GM23338 (cell line): ENCODE measurements at regions not wholly inside any gene's neighbourhood (a gene's known extent, or its start where the extent isn't known, plus 50 kb on each side); places are given as distances from the start of the nearest gene placed in this dataset.

Source experiments
- EZH2 ChIP-seq: fragments of 200-600 bp; sonication (generic); IDR thresholded peaks from one replicate; pipeline ENCODE4 v1.8.0; 2017; ENCODE audit warnings: antibody characterized with exemption, mild to moderate bottlenecking, low read depth; ENCODE audit not compliant: unreplicated experiment
- EZH2phosphoT487 ChIP-seq: fragments of 200-600 bp; sonication (generic); IDR thresholded peaks from one replicate; pipeline ENCODE4 v1.8.1; 2018; ENCODE audit warnings: antibody characterized with exemption; ENCODE audit not compliant: unreplicated experiment
- JUNB ChIP-seq: IDR thresholded peaks from one replicate; pipeline ENCODE4 v1.6.1; 2016; ENCODE audit warnings: antibody characterized with exemption; ENCODE audit not compliant: unreplicated experiment
- POLR2AphosphoS5 ChIP-seq: IDR thresholded peaks from 2 replicates; pipeline ENCODE4 v1.6.1; 2016; ENCODE audit warnings: antibody characterized with exemption, low read depth
- ZNF331 ChIP-seq: fragments of 250-450 bp; sonication (Bioruptor Pico); IDR thresholded peaks from 2 replicates; pipeline ENCODE4 v1.5.0; 2020; ENCODE audit warnings: low read depth, mild to moderate bottlenecking, moderate library complexity
- TF ChIP-seq, protein P1 (sequence below), 2 experiments: fragments of 200-600 bp in 1 of 2; sonication (generic) in 1 of 2; conservative IDR thresholded peaks; 2 replicates each; pipeline versions ENCODE4 v1.5.1 to v1.6.1; 2016 to 2017; ENCODE audit warnings: antibody characterized with exemption in 2 of 2, low read depth in 2 of 2, mild to moderate bottlenecking in 2 of 2, moderate library complexity in 1 of 2
- TF ChIP-seq, protein P2 (sequence below): IDR thresholded peaks from one replicate; pipeline ENCODE4 v1.6.1; 2018; ENCODE audit warnings: antibody characterized with exemption; ENCODE audit not compliant: unreplicated experiment
- TF ChIP-seq, protein P3 (sequence below): fragments of 250-450 bp; sonication (Bioruptor Pico); IDR thresholded peaks from 2 replicates; pipeline ENCODE4 v1.5.0; 2020; ENCODE audit warnings: mild to moderate bottlenecking, moderate library complexity

DNA sequence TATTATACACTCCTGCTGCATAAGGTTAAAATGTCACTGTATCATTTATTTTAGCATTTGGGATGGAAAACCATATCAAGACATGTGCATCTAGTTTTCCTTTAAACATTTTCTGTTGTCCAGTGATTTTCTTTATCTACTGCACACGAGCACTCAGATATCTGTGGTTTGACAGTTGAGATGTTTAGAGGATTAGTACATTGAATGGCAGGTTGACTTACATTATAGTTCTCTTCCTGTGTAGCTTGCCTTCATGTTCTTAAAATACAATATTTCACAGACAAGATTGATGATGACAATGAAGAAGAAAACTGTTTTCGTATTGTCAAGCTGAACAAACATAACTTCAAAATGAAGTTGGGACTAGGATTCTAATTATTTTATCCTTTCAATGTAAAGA is 2378.4 kb upstream of the WWC1 start:
- TF ChIP-seq, protein P1, sequence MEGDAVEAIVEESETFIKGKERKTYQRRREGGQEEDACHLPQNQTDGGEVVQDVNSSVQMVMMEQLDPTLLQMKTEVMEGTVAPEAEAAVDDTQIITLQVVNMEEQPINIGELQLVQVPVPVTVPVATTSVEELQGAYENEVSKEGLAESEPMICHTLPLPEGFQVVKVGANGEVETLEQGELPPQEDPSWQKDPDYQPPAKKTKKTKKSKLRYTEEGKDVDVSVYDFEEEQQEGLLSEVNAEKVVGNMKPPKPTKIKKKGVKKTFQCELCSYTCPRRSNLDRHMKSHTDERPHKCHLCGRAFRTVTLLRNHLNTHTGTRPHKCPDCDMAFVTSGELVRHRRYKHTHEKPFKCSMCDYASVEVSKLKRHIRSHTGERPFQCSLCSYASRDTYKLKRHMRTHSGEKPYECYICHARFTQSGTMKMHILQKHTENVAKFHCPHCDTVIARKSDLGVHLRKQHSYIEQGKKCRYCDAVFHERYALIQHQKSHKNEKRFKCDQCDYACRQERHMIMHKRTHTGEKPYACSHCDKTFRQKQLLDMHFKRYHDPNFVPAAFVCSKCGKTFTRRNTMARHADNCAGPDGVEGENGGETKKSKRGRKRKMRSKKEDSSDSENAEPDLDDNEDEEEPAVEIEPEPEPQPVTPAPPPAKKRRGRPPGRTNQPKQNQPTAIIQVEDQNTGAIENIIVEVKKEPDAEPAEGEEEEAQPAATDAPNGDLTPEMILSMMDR (conservative IDR thresholded peaks at IDR 0.05; ENCODE audit: low read depth in 2 of 2), result no peak
- TF ChIP-seq, protein P2, sequence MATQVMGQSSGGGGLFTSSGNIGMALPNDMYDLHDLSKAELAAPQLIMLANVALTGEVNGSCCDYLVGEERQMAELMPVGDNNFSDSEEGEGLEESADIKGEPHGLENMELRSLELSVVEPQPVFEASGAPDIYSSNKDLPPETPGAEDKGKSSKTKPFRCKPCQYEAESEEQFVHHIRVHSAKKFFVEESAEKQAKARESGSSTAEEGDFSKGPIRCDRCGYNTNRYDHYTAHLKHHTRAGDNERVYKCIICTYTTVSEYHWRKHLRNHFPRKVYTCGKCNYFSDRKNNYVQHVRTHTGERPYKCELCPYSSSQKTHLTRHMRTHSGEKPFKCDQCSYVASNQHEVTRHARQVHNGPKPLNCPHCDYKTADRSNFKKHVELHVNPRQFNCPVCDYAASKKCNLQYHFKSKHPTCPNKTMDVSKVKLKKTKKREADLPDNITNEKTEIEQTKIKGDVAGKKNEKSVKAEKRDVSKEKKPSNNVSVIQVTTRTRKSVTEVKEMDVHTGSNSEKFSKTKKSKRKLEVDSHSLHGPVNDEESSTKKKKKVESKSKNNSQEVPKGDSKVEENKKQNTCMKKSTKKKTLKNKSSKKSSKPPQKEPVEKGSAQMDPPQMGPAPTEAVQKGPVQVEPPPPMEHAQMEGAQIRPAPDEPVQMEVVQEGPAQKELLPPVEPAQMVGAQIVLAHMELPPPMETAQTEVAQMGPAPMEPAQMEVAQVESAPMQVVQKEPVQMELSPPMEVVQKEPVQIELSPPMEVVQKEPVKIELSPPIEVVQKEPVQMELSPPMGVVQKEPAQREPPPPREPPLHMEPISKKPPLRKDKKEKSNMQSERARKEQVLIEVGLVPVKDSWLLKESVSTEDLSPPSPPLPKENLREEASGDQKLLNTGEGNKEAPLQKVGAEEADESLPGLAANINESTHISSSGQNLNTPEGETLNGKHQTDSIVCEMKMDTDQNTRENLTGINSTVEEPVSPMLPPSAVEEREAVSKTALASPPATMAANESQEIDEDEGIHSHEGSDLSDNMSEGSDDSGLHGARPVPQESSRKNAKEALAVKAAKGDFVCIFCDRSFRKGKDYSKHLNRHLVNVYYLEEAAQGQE, result no peak
- no peak for TF ChIP-seq POLR2AphosphoS5
- no peak for TF ChIP-seq JUNB
- TF ChIP-seq, protein P3, sequence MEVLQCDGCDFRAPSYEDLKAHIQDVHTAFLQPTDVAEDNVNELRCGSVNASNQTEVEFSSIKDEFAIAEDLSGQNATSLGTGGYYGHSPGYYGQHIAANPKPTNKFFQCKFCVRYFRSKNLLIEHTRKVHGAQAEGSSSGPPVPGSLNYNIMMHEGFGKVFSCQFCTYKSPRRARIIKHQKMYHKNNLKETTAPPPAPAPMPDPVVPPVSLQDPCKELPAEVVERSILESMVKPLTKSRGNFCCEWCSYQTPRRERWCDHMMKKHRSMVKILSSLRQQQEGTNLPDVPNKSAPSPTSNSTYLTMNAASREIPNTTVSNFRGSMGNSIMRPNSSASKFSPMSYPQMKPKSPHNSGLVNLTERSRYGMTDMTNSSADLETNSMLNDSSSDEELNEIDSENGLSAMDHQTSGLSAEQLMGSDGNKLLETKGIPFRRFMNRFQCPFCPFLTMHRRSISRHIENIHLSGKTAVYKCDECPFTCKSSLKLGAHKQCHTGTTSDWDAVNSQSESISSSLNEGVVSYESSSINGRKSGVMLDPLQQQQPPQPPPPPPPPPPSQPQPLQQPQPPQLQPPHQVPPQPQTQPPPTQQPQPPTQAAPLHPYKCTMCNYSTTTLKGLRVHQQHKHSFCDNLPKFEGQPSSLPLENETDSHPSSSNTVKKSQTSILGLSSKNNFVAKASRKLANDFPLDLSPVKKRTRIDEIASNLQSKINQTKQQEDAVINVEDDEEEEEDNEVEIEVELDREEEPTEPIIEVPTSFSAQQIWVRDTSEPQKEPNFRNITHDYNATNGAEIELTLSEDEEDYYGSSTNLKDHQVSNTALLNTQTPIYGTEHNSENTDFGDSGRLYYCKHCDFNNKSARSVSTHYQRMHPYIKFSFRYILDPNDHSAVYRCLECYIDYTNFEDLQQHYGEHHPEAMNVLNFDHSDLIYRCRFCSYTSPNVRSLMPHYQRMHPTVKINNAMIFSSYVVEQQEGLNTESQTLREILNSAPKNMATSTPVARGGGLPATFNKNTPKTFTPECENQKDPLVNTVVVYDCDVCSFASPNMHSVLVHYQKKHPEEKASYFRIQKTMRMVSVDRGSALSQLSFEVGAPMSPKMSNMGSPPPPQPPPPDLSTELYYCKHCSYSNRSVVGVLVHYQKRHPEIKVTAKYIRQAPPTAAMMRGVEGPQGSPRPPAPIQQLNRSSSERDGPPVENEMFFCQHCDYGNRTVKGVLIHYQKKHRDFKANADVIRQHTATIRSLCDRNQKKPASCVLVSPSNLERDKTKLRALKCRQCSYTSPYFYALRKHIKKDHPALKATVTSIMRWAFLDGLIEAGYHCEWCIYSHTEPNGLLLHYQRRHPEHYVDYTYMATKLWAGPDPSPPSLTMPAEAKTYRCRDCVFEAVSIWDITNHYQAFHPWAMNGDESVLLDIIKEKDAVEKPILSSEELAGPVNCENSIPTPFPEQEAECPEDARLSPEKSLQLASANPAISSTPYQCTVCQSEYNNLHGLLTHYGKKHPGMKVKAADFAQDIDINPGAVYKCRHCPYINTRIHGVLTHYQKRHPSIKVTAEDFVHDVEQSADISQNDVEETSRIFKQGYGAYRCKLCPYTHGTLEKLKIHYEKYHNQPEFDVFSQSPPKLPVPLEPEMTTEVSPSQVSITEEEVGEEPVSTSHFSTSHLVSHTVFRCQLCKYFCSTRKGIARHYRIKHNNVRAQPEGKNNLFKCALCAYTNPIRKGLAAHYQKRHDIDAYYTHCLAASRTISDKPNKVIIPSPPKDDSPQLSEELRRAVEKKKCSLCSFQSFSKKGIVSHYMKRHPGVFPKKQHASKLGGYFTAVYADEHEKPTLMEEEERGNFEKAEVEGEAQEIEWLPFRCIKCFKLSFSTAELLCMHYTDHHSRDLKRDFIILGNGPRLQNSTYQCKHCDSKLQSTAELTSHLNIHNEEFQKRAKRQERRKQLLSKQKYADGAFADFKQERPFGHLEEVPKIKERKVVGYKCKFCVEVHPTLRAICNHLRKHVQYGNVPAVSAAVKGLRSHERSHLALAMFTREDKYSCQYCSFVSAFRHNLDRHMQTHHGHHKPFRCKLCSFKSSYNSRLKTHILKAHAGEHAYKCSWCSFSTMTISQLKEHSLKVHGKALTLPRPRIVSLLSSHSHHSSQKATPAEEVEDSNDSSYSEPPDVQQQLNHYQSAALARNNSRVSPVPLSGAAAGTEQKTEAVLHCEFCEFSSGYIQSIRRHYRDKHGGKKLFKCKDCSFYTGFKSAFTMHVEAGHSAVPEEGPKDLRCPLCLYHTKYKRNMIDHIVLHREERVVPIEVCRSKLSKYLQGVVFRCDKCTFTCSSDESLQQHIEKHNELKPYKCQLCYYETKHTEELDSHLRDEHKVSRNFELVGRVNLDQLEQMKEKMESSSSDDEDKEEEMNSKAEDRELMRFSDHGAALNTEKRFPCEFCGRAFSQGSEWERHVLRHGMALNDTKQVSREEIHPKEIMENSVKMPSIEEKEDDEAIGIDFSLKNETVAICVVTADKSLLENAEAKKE (CRISPR knock-in tag), result no peak
- TF ChIP-seq ZNF331 (CRISPR knock-in tag), result no peak
- no peak for TF ChIP-seq EZH2
- no peak for TF ChIP-seq EZH2phosphoT487
